ENCODE measurements at regions not wholly inside any gene's neighbourhood (a gene's known extent, or its start where the extent isn't known, plus 50 kb on each side); places are given as distances from the start of the nearest gene placed in this dataset.

DNA sequence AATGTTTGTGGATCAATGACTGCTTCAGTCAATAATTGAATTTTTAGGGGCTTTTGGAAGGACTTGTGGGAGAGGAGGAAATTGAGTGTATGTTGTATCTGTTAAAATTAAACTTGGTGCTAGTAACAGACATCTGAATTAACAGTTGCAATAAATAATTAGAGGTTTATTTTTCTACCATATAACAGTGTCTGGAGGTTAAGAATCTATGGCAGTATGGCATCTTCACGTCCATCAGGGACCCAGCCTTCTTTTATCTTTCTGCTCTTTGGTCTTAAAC, 72.8 kb upstream of the HABP2 start:
- TF ChIP-seq, protein P1, sequence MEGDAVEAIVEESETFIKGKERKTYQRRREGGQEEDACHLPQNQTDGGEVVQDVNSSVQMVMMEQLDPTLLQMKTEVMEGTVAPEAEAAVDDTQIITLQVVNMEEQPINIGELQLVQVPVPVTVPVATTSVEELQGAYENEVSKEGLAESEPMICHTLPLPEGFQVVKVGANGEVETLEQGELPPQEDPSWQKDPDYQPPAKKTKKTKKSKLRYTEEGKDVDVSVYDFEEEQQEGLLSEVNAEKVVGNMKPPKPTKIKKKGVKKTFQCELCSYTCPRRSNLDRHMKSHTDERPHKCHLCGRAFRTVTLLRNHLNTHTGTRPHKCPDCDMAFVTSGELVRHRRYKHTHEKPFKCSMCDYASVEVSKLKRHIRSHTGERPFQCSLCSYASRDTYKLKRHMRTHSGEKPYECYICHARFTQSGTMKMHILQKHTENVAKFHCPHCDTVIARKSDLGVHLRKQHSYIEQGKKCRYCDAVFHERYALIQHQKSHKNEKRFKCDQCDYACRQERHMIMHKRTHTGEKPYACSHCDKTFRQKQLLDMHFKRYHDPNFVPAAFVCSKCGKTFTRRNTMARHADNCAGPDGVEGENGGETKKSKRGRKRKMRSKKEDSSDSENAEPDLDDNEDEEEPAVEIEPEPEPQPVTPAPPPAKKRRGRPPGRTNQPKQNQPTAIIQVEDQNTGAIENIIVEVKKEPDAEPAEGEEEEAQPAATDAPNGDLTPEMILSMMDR (conservative IDR thresholded peaks at IDR 0.05; ENCODE audit: low read depth, low read length) = no peak
- no peak for TF ChIP-seq EZH2 (IDR thresholded peaks at IDR 0.05; ENCODE audit: borderline replicate concordance, low read depth, low read length, poor library complexity, severe bottlenecking)
